ENCODE measurements at regions not wholly inside any gene's neighbourhood (a gene's known extent, or its start where the extent isn't known, plus 50 kb on each side); places are given as distances from the start of the nearest gene placed in this dataset.

DNA sequence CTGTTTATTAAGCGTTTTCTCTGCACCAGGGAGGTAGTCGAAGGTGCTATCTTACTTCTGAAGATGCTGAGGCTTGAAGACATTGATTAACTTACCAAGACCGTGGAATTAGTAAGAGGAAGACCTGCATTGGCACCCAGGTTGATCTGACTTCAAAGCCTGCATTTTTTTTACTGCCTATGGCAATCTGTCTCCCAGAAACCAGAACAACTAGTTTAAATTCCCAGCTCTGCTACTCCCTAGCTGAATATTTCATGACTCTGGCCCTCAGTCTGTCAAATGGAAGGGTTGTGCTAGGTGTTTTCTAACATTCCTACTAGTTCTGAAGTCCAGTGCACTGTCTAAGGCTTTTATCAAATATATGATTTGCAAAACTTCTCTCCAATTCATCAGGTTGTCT lies 52.0 kb upstream of the GRAMD1B start:
- no peak for DNase-seq (ENCODE audit: low read depth)
- H3K4me3 ChIP-seq (ENCODE audit: control insufficient read depth, low read depth, low read length) = no peak overlapping the region
- TF ChIP-seq, protein P1, sequence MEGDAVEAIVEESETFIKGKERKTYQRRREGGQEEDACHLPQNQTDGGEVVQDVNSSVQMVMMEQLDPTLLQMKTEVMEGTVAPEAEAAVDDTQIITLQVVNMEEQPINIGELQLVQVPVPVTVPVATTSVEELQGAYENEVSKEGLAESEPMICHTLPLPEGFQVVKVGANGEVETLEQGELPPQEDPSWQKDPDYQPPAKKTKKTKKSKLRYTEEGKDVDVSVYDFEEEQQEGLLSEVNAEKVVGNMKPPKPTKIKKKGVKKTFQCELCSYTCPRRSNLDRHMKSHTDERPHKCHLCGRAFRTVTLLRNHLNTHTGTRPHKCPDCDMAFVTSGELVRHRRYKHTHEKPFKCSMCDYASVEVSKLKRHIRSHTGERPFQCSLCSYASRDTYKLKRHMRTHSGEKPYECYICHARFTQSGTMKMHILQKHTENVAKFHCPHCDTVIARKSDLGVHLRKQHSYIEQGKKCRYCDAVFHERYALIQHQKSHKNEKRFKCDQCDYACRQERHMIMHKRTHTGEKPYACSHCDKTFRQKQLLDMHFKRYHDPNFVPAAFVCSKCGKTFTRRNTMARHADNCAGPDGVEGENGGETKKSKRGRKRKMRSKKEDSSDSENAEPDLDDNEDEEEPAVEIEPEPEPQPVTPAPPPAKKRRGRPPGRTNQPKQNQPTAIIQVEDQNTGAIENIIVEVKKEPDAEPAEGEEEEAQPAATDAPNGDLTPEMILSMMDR (IDR thresholded peaks at IDR 0.05; ENCODE audit: control insufficient read depth, insufficient read depth, low read depth, low read length, missing control alignments) = no peak

DNA sequence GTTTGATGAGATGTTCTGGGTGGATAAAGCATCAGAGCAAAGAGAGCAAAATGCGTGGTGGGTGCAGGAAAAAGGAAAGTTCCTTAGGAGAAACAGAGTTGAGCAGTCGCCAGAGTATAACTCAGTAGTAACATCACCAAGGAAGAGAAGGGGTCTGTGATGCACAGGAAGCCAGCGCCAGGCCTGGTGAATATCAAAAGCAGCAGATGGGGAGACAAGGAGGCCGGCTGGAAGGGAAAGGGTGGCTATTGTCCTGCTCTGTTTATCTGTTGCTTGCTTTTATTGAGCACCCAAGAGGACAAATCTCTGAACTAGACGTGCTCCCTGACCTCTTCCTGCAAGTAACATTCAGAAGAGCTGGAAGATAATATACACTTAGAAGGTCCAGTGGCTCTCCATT lies 52.7 kb upstream of the GRAMD1B start:
- DNase-seq (ENCODE audit: low read depth) = no peak
- TF ChIP-seq, protein P1 (IDR thresholded peaks at IDR 0.05; ENCODE audit: control insufficient read depth, insufficient read depth, low read depth, low read length, missing control alignments) = no peak
- no peak overlapping the region for H3K4me3 ChIP-seq (ENCODE audit: control insufficient read depth, low read depth, low read length)

DNA sequence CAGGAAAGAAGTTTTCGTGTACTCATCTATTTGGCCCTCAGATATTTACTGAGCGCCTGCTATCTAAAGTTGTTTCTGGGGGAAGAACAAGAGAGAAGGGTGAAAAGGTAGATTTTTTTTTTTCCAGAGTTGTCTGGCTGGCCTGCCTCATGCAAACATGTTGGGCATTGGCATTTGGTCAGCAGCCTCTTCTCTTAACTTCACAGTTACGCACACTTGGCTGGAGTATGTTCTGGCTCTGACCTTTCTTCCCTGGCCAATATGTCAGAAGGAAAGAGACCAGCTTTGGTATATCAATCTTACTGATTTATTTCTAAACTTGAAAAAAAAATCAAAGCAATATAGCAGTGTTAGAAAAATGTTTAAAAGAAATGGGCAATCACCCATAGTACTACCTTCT lies 54.2 kb upstream of the GRAMD1B start:
- H3K4me3 ChIP-seq (ENCODE audit: control insufficient read depth, low read depth, low read length) = no peak overlapping the region
- TF ChIP-seq, protein P1 (IDR thresholded peaks at IDR 0.05; ENCODE audit: control insufficient read depth, insufficient read depth, low read depth, low read length, missing control alignments) = no peak
- no peak for DNase-seq (ENCODE audit: low read depth)

DNA sequence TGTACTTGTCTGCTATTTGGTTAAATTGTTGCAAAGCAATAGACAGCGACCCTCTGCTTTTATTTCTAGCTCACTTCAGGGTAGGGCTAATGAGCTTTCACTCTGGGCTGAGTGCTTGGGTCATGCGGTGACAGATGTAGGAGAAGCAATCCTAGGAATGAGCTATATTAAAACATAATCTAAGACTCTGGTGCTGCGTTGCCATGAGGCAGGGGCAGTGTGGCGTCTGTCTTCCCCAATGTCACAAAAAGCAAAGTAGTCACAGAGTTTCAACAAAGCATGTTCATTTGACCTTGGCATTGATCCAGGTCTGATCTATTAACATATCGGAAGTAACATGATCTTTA lies 55.5 kb upstream of the GRAMD1B start:
- no peak for DNase-seq (ENCODE audit: low read depth)
- no peak overlapping the region for H3K4me3 ChIP-seq (ENCODE audit: control insufficient read depth, low read depth, low read length)
- TF ChIP-seq, protein P1 (IDR thresholded peaks at IDR 0.05; ENCODE audit: control insufficient read depth, insufficient read depth, low read depth, low read length, missing control alignments) = no peak

DNA sequence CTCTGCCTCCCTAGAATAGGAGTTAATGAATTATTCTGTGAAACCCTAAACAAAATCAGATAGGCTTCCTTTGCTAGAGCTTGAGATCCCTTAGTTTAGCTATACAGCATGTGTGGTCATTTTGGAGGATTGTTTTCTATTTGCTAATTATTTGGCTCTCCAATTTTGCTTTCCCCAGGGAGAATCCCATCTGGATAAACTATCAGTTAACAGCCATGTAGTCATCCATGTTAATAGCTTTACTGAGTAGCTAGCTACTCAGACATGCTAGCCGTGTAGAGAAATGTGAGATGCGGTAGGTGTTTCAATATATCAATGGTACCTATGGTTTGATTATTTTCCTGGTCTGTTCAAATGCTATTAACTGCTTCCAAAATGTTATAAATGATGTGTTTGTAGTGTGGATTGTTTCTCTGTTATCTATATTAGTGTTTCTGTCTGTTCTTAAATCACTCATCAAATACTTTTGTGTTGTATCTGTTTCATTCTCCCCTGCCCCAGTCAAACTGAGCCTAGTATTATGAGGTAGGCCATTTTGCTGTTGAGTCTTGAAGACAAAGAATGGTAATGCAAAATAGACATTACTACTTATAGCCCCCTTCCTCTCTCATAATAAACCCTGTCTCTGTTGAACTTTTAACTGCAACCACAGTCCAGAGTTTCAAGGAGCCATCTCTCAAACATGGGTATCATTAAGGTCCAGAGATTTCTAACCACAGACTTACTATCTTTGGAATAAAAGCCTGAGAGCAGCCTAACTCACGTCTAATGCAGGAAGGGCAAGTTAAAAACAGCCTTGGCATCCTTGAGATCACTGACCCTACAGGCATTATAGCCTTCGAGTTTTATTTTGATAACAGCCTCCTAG lies 56.1 kb upstream of the GRAMD1B start:
- TF ChIP-seq, protein P1 (IDR thresholded peaks at IDR 0.05; ENCODE audit: control insufficient read depth, insufficient read depth, low read depth, low read length, missing control alignments) = no peak
- no peak for DNase-seq (ENCODE audit: low read depth)

DNA sequence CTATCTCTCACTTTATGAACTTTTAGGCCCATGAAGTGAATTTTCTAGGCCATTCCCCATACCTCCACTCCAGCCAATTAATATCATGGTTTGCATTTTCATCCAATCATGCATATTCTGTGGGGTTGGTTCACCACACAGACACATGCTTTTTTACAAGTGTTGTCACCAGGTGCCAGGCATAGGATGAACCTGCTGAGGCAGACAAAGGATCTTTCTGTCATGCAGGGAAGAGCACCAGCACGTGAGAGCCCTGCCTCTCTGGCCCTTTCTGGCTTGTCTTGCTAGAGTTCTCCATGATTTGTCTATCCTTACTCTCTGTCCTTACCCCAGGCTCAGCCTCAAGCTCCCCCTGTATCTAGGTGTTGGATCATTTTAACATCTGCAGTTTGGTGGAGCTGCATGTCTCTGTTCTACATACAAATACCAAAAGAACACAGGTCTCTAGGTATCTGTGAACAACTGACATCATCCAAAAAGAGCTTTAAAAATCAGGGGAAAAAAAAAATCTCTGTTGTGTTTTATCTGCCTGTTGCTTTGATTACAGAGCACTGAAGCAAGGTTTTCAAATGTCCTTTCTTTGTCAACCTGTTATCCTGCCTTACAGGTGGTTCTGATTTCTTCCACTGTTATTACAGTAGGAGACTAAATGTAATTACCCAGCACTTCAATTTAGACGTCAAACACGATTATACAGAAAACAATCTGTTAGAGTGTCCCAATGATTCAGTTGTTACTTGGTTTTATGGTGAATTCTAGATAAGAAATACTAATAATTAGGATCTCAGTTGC lies 58.4 kb upstream of the GRAMD1B start:
- H3K4me3 ChIP-seq (ENCODE audit: control insufficient read depth, low read depth, low read length) = no peak overlapping the region
- TF ChIP-seq, protein P1 (IDR thresholded peaks at IDR 0.05; ENCODE audit: control insufficient read depth, insufficient read depth, low read depth, low read length, missing control alignments) = no peak
- DNase-seq (ENCODE audit: low read depth) = no peak

More for the DNA sequence above, 56.1 kb upstream of the GRAMD1B start:
- H3K4me3 ChIP-seq (ENCODE audit: control insufficient read depth, low read depth, low read length) = no peak overlapping the region
